Left lung (tissue), 4 donors: ENCODE measurements at regions not wholly inside any gene's neighbourhood (a gene's known extent, or its start where the extent isn't known, plus 50 kb on each side); places are given as distances from the start of the nearest gene placed in this dataset.
"Not testable (repeated sequence)": the region's sequence is repeated elsewhere in the genome, so short reads cannot be mapped to it uniquely, and the experiment has no call there.

ENCODE experiments used
- ATAC-seq: fragments of 200-7000 bp; cut with Tn5 transposase; one replicate; pipeline ENCODE4 v1.9.1; 2020; ENCODE audit warnings: moderate library complexity
- DNase-seq, 4 donors: peaks; one replicate each; pipeline ENCODE4 v3.0.0-alpha.2; 2013 to 2020
- H3K27ac ChIP-seq, 2 donors: fragments of 200-600 bp; sonication (generic) in 1 of 2; one replicate each; pipeline versions ENCODE4 v1.5.0 to v1.8.0; 2020 to 2021
- H3K27me3 ChIP-seq, 2 donors: fragments of 200-600 bp; sonication (generic) in 1 of 2; one replicate each; pipeline versions ENCODE4 v1.5.0 to v1.8.0; 2020 to 2021
- H3K36me3 ChIP-seq, 2 donors: fragments of 200-600 bp; sonication (generic) in 1 of 2; one replicate each; pipeline versions ENCODE4 v1.5.0 to v1.8.0; 2020 to 2021
- H3K4me1 ChIP-seq, 2 donors: fragments of 200-600 bp; one replicate each; pipeline ENCODE4 v1.8.0; 2021
- H3K4me3 ChIP-seq, 2 donors: fragments of 200-600 bp; sonication (generic) in 1 of 2; one replicate each; pipeline versions ENCODE4 v1.5.0 to v1.8.0; 2020 to 2021; ENCODE audit warnings: mild to moderate bottlenecking in 1 of 2
- H3K9me3 ChIP-seq, 2 donors: fragments of 200-600 bp; sonication (generic) in 1 of 2; one replicate each; pipeline versions ENCODE4 v1.5.0 to v1.8.0; 2020 to 2021
- intact Hi-C, 2 donors: fragments of 100-400 bp; cut with DNase I; formaldehyde crosslinking; loops; one replicate each; pipeline versions ENCODE4 v1.11.2 to v1.14.2; 2022
- TF ChIP-seq, protein P1 (sequence below), 2 donors: fragments of 200-600 bp; sonication (generic) in 1 of 2; IDR thresholded peaks; one replicate each; pipeline versions ENCODE4 v1.5.0 to v1.8.0; 2021; ENCODE audit warnings: antibody characterized with exemption in 2 of 2
- donor health status: DM: no; HTN: yes; CAD: no.
- donor health status: DM: no; HTN: no; CAD: no.

DNA sequence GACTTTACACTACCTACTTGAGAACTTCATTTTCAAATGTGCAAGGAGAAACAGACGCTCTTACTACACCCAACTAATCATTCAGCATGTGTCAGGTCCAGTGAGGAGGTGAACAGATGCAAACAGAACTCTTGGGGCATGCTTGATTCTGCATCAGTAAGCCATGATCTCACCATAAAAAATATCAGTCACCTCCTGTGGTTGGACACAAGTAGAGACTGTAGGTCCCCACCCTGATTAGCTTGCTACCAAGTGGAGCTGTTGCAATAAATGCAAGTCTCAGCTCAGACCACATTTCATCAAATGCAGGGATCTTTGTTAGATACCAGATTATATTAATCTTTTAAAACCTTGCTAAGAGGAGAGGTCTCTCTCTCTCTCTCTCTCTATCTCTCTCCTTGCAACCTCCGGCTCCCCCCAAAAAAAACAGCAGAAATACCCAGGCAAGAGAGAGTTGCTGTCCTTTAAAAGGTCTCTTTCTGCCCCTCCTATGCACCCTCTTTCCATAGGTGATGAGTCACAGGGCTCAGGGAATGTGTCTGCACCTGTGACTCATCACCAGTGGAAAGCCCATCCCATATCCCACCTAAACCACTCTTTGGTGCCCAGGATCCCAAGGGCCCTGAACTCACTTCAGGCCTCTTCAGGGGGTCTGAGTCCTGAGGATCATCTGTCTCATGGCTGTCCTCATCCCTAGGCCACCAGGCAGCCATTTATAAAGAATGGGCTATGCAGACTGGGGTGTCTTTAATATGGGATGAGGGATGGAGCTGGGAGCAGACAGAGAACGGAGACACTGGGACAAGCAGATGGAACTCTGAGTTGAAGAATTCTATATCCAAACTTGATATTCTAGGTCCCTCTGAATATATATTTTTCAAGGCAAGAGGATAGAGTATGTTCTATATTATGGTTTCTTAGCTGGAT lies 154.5 kb downstream of the QRSL1 start:
- Histone ChIP-seq H3K9me3 (peaks cover 0 to 8% of the 10 kb centered on the region in 2 donors), H3K4me1 (no peaks in the 10 kb centered on the region), H3K36me3 (no peaks in the 10 kb centered on the region), H3K4me3 (no peak overlapping the region), H3K27me3 (no peaks in the 10 kb centered on the region), H3K27ac (no peak overlapping the region)
- DNase-seq (no peak), ATAC-seq (no peak)
- TF ChIP-seq, protein P1, sequence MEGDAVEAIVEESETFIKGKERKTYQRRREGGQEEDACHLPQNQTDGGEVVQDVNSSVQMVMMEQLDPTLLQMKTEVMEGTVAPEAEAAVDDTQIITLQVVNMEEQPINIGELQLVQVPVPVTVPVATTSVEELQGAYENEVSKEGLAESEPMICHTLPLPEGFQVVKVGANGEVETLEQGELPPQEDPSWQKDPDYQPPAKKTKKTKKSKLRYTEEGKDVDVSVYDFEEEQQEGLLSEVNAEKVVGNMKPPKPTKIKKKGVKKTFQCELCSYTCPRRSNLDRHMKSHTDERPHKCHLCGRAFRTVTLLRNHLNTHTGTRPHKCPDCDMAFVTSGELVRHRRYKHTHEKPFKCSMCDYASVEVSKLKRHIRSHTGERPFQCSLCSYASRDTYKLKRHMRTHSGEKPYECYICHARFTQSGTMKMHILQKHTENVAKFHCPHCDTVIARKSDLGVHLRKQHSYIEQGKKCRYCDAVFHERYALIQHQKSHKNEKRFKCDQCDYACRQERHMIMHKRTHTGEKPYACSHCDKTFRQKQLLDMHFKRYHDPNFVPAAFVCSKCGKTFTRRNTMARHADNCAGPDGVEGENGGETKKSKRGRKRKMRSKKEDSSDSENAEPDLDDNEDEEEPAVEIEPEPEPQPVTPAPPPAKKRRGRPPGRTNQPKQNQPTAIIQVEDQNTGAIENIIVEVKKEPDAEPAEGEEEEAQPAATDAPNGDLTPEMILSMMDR (IDR thresholded peaks at IDR 0.05): no peak
- intact Hi-C loops: no loop called here

DNA sequence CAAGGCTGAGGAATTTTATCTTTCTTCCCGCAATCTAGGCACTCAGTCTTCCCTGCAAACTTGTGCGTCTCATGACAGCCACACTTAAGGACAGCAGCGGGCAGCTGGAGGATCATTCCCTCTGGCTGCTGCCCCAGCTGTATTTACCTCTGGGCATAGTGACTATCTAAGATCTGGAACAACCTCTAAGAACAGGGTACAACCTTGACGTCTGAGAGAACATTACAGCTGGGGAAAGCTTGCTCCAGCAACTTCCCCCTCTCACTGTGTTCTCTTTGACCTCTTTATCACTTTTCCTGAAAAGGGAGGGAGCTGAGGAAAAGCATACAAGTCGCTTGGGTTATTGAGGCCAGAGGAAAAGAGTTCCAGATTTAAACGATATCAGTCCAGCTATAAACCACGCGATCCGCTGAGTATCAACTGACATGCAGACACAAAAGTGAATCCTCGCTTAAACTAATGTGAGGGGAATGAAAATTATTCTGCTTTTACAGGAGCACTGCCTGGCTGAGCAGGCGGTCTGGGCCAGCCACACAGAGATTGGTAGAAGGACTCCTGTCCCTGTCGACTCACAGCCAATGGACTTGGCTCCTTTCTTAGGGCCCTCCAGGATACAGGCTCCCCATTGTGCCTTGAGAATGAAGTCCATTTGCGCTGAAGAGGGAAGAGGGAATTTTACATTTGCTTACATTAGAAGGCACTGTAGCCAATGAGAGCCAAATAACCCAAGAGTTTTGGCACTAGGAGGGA lies 153.3 kb downstream of the QRSL1 start:
- DNase-seq: no peak
- Histone ChIP-seq H3K36me3 (no peaks in the 10 kb centered on the region), H3K4me3 (no peak overlapping the region), H3K27ac (no peak overlapping the region), H3K9me3 (peaks cover 0 to 8% of the 10 kb centered on the region in 2 donors), H3K27me3 (no peaks in the 10 kb centered on the region), H3K4me1 (no peaks in the 10 kb centered on the region)
- TF ChIP-seq, protein P1 (IDR thresholded peaks at IDR 0.05): no peak
- intact Hi-C loops: no loop called here
- no peak for ATAC-seq

DNA sequence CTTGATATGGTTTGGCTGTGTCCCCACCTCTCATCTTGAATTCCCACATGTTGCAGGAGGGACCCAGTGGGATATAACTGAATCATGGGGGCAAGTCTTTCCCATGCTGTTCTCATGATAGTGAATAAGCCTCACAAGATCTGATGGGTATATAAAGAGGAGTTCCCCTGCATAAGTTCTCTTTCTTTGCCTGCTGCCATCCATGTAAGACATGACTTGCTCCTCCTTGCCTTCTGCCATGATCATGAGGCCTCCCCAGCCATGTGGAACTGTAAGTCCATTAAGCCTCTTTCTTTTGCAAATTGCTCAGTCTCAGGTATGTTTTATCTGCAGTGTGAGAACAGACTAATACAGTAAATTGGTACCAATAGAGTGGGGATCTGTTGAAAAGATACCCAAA lies 150.2 kb downstream of the QRSL1 start:
- ATAC-seq, H3K9me3 ChIP-seq, DNase-seq, H3K4me1 ChIP-seq, H3K36me3 ChIP-seq, intact Hi-C loops, H3K27ac ChIP-seq, H3K4me3 ChIP-seq, H3K27me3 ChIP-seq: not testable (repeated sequence)

DNA sequence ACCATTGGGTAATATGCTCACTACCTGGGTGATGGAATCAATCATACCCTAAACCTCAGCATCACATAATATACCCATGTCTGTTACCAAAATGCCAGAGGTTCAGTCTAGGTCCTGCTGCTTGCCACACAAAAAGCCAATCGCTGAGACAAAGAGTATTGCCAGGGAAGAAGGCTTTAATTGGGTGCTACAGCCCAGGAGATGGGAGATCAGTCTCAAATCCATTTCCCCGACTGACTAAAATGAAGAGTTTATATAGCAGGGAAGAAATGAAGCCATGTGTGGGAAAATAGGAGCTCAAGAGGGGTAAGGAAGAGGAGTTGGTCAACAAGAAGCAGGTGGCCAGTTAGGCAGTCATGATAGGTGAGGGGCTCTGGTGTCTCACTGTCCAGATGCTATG lies 149.6 kb downstream of the QRSL1 start:
- DNase-seq (no peak), ATAC-seq (no peak)
- no peaks in the 10 kb centered on the region for H3K27me3 ChIP-seq
- no peaks in the 10 kb centered on the region for H3K36me3 ChIP-seq
- H3K4me1 ChIP-seq: no peaks in the 10 kb centered on the region
- intact Hi-C loops: no loop called here
- H3K27ac ChIP-seq: no peak overlapping the region
- peaks cover 0 to 8% of the 10 kb centered on the region in 2 donors for H3K9me3 ChIP-seq
- TF ChIP-seq, protein P1 (IDR thresholded peaks at IDR 0.05): no peak
- no peak overlapping the region for H3K4me3 ChIP-seq

DNA sequence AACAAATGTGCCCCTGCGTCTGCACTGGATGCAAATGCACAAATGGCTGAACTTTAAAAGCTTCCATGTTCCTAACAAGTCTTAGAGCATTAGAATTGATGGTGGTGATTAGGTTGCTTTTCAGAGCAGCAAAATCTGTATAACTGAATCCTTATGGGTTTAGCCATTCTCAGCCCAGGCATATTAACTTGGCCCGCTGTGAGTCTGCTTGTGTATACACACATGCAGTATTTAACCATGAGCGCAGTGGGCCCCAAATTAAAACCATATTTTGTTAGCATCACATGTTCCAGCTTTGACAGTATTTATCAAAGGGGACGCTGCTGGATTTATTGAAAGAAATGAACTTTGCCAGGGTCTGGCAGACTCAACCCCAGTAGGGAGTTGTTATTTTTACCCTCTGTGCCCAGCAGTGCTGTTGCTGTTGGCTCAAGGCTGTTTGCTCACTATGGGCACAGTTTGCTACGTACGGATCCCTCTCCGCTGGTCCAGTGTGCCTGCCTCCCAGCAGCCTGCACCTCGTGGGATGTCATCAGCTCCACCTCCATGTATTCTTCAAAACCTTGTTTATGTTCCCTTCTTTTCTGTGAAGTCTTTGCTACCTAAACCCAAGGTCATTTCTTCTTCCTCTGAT lies 144.7 kb downstream of the QRSL1 start:
- DNase-seq (no peak), ATAC-seq (no peak)
- intact Hi-C loops: no loop called here
- TF ChIP-seq, protein P1 (IDR thresholded peaks at IDR 0.05): no peak
- no peaks in the 10 kb centered on the region for H3K4me1 ChIP-seq
- H3K36me3 ChIP-seq: no peaks in the 10 kb centered on the region
- no peak overlapping the region for H3K4me3 ChIP-seq
- no peak overlapping the region for H3K27ac ChIP-seq
- H3K9me3 ChIP-seq: peaks cover 0 to 21% of the 10 kb centered on the region in 2 donors
- H3K27me3 ChIP-seq: no peaks in the 10 kb centered on the region
